GM18499 (cell line): ENCODE measurements at regions not wholly inside any gene's neighbourhood (a gene's known extent, or its start where the extent isn't known, plus 50 kb on each side); places are given as distances from the start of the nearest gene placed in this dataset.

Experiments used
- ATAC-seq: cut with Tn5 transposase; IDR thresholded peaks from one replicate; pipeline ENCODE4 v1.9.1; 2021; ENCODE audit warnings: moderate number of reproducible peaks; ENCODE audit not compliant: insufficient read depth, unreplicated experiment

DNA sequence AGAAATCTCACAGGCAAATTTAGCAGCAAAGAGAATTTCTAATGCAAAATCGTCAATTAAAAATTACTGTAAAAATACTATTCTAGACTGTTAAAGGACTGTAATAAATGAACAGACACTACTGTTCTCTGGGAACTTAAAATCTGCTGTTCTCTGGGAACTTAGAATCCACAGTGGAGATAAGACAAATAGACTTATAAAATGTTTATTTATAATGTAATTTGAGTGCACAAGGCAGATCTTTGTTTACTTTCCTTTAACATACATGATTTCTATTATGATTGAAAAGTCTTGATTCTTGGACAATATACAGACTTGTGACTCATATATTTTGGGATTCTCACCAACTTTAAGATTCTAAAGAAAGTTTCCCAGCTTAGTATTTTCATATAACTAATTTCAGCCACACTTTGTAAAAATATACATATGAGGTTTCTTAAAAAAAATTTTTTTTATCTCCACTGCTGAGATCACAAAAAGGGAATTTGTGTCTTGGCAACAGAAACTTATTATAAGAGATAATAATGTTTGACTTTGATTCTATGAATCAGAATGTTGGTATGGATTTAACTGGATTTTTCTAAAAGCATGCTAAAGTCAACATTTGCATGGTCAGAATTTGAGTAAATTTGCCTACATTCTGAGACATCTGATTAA lies 166.3 kb upstream of the RHOBTB1 start:
- no peak for ATAC-seq

DNA sequence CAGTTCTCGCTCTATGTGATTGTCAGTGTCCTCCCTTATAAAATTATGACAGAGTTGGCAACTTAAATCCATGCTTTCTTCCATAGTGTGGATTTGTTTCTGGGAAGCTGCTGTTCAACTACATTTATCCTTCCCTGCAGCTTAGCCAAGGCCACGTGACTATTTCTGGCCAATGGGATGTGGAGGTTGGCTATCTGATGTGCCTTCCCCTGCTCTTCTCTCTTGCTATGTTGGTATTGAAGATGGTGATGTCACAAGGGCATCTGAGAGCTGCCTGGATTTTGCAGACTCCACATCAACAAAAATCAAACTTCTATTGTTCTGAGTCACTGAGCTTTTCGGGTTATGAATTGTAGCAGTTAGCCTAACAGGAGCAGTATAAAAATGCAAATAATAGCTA lies 164.9 kb upstream of the RHOBTB1 start:
- ATAC-seq = no peak

DNA sequence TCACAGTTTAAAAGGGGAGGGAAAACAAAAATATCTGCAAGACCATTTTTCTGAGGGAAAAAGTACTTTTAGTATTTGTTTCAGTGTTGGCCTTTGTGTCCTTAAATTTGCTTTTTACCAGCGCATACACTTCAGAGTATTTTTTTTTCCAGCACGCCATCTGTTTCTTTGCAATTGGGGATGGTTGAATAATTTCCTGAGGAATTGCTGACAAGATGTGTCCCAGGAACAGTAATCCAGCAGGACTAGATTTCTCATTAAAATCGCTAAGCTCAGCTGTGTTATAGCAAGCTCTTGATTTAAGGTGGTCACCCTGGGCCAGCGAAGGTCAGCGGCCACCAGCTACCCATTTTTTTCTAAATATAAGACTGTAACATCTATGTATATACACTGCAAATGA lies 156.9 kb upstream of the RHOBTB1 start:
- no peak for ATAC-seq

DNA sequence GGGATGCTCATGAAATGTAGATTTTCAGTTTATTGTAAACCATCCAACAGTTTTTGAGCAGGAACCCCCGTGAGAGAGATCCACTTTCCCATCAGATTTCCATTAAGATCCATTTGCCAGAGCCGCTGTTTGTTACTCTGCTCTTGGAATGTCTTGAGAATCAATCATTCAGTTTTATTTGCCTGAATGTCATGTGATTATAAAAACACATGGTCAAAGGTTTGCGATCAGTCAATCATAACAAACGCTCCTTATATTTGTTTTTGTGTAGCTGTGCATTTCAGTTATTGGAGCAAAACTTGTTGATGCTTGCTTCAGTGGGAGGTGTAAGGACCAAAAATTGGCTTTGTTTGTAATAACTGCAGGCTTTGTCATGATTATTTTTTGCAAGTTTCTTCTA lies 155.8 kb upstream of the RHOBTB1 start:
- ATAC-seq = no peak

DNA sequence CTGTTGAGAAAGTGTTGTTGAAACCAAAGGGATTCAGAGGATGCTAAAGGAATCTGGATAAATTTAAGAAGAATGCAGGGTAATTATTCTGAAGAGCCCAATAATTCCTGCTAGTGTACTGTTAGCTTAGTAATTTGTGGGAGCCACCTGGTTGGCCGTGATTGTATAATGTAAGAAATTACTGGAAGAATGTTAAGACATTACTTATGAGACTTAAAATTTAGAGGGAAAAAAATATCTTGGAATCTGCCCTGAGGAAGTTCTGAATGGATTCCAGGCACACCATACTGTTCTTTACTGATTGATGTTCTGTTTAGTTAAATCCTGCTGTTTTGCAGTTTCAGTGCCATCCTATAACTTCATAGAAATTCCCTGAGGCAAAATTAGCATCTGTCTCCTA lies 155.0 kb upstream of the RHOBTB1 start:
- ATAC-seq = no peak

DNA sequence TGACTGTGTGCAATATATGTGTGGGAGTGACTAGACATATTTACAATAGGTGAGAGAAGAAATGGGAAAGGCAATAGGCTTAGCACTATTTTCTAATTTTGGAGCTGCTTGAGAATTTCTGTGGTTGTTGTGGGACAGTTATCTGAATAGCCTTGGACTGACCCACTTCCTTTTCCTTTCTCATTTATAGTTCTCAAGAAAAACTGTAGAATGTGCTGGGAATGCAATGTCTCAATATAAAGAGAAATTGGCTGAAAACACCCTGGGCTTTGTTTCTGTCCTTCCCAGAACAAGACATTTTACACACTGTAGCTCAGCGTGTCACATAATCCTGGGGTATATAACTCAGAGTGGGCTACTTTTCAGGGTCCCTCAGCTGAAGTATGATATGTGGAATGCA lies 153.0 kb upstream of the RHOBTB1 start:
- ATAC-seq = no peak

DNA sequence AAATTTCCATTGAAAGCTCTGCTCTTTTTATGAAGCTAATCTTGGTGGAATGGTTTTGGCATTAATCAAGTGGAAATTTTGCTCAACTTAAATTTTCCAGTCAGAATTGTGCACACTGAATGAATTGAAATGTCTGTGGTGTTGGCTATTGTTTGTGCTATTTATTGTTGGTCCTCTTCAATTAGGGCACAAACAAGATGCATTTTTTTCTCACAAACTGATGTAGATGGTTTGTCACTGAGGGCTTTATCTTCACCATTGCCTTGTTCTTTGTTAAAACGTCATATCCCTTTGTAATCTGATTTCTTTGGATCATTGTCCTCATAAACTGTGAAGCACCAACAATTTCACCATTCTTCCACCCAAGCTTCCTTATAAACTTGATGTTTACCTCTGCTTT lies 152.1 kb upstream of the RHOBTB1 start:
- ATAC-seq = no peak

DNA sequence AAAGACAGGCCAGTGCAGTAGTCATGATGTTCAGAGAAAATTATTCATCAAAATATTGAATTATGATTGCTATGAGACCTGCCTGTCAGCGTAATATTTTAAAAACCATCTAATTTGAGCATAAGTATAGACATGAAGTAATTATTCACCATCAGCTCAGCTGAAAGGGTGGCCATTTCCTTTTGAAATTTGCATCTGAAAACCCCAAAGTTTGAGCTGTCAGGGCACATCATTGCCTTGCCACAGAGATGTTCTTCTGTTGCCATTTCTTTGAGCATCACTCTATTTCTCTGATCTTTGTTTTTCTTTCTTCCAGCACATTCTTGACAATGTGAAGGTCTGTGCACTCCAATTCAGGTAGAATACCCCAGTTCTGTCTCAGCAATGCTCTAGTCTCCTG lies 147.5 kb upstream of the RHOBTB1 start:
- no peak for ATAC-seq

DNA sequence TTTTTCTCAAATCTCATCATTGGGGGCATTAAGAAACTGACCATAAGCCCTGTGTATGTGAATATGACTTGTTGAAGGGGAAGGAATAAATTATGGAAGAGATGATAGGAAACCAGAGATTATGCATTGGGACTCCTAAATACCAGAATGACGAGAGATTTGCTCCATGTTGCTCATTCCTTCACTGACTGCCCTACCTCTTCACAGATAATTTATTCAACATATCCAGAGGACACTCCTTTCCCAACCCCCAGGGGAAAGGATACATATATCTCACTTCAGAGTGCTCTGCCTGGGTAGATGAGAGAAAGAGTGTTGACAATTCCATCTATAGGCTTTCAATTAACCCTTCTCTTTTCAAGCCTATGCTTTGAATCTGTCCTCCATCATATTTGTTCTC lies 145.3 kb upstream of the RHOBTB1 start:
- ATAC-seq = no peak

DNA sequence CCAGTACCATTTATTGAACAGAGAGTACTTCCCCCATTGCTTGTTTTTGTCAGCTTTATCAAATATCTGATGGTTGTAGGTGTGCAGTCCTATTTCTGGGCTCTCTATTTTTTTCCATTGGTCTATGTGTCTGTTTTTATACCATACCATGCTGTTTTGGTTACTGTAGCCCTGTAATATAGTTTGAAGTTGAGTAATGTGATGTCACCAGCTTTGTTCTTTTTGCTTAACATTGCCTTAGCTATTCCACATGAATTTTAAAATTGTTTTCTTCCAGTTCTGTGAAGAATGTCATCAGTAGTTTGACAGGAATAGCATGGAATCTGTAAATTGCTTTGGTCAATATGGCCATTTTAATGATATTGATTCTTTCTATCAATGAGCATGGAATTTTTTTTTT lies 140.5 kb upstream of the RHOBTB1 start:
- ATAC-seq = no peak

DNA sequence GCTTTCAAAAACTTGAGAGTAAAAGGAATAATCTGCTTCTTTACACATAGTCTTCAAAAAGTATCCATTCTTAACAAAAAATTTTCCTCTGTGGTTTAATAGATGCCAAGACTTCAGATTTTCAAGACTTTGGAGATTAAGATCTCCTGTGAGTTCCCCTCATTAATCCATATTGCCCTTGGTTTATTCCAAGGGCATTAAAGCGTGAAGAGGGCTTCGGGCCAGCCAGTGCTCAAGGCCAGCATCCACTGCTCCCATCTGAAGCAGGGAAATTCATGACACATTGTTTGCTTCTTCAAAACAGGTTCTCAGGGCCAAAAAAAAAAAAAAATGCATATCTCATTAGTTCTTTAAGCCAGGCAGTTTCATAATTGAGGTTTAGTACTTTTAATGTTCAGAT lies 137.3 kb upstream of the RHOBTB1 start:
- no peak for ATAC-seq

DNA sequence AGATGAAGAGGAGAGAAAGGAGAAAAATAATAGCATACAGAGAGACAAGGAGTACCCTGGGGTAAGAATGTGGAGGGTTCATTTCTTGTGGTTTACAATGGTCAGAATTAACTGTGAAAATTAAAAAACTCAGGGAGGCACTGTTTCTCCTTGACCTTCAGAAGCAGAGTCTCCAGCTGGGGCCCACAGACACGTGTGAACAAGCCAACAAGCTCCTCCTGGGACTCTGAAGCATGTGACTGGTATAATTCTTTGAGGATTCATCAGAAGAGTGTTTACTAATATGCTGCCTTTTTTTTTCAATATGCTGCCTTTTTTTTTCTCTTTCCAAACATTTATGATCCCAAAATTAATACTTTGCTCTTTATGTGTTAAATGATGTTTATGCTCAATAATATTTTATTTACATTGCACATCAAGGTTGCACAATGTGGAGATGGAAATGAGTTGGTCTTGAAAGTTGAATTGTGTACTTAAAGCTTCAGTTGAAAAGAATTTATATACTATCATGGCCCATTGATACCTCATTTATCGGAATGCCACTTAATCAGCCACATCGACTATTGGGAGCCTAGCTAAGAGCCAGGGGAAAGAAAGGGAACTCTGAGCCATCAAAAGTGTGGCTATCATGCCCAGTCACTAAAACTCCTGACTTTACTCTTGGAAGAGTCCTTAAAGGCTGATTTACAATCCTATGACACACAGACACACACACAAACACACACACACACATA lies 134.7 kb upstream of the RHOBTB1 start:
- no peak for ATAC-seq

DNA sequence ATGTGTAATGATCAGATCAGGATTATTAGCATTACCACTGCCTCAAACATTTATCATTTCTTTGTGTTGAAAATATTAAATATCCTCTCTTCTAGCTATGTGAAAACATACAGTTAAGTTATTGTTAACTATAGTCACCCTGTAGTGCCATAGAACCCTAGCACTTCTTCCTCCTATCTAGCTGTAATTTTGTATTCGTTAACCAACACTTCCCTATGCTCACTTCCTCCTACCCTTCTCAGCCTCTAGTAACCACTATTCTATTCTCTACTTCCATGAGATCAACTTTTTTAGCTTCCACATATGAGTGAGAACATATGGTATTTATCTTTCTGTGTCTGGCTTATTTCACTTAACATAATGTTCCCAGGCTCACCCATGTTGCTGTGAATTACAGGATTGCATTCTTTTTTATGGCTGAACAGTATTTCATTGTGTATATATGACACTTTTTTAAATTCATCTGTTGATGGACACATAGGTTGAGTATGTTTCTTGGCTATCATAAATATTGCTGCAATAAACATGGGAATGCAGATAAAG lies 132.7 kb upstream of the RHOBTB1 start:
- ATAC-seq = no peak

DNA sequence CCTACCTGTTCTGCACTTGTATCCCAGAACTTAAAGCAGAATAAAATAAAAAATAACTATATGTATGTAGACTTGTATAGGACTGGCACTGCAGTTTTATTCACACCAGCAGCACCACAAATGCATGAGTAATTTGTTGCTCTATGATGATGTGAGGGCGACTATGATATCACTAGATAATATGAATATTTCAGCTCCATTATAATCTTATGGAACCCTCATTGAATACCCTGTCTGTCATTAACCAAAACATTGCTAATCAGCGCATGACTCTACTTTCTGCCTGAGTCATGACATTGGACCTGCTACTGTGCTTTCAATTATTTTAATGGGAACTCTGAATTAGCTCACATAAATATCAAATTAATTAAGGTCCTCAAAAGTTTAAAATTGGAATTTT lies 129.4 kb upstream of the RHOBTB1 start:
- no peak for ATAC-seq

DNA sequence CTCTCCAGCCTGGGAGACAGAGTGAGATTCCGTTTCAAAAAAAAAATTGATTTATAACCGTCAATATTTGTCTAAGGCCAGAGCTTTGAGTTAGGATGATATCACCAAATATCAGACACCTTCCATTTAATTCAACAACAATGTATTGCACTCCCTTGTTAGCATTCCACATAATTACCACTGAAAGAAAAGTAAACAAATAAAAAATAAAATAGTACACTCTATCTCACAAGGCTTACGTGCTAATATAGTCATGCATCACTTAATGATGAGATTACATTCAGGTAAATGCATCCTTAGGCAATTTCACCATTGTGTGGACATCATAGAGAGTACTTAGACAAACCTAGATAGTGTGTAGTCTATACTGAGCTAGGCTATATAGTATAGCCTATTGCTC lies 127.6 kb upstream of the RHOBTB1 start:
- no peak for ATAC-seq

DNA sequence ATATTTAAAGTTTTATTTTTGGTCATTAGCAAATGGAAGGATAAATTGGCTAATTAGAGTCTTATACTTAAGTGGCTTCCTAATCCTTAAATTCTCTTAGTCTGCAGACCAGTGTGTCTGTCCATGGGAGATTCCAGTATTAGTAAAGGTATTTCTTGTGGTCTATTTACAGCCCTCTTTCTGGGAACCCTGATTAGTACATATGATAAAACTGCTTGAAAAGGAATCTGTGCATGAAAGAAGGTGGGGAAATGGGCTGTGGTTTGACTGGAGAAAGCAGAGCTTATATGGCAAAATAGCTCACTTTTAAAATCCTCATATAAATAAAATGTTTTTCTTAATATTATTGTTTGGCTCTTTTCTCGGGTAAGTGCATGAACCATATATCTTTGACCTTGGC lies 124.5 kb upstream of the RHOBTB1 start:
- ATAC-seq = no peak

DNA sequence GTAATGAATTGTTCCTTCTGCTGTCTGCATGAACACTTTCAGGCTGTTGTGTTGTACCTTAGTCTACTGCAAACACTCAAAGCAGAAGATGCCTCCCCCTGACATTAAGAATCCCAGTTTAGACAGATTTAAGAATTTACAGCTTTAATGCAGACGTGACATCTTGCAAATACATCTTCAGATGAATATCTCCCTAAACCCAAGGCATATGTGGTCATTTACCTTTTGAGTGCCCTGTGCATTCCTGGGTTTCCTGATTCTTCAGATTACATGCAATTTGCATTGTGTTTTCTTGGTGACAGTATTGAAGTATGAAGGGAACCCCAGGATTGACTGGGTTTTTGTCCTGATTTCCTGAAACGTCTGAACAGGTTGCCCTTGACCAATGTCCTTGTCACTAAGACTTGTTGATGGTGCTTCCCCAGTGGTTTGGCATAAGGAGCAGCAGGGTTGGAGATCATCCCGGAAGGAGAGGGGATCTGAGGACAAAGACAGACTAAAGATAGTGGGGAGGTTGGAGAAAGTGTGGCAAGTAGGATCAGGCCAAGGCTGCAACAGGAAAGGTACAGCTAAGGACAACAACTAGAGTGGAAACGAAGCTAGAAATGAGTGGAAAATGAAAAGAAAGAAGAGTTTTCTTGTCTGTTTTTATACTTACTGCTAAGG lies 123.8 kb upstream of the RHOBTB1 start:
- ATAC-seq = no peak

DNA sequence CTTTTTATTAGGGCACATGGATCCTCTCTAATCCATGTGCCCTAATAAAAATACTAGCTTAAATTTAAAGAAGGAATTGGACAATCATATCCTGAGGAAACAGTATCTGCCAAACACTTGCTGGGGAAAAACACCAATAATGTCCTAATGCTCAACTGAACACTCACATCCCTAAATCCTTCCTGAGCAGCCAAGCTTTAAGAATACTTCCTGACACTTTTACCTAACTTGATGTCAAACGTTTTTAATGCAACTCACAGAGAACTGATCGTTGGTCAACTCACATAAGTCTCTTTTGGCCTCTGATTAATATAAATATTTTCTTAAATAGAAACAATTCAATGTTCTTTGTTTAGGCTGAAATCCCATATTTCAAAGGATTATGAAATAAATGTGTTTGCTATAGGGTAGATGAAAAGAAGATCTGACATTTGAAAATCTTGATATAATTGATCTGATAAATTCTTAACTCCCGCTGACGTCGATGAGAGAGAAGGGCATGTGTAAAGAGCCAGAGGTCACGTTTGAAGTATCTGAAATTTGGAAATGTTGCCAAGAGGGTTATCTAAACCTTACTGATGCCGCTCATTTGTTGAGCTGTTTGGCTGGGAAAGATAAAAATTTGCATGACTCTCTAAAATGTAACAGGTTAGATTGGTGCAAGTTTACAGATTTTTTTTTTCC lies 122.8 kb upstream of the RHOBTB1 start:
- ATAC-seq = no peak

DNA sequence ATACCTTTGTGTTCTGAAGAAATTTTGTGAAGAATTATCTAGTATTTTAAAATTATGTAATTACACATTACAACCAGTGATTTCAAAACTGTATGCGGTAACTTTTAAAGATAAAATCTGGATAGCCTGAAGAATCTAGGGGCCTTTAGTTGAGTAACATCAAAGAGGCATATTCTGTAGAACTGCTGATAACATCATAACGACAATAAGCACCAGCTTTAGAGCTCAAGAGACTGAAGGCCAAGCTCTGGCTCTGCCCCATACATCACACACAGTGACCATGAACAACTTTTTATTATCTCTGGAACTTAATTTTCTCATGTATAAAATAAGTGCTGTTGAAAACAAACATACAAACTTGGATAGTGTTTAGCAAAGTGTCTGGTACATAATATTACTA lies 121.1 kb upstream of the RHOBTB1 start:
- no peak for ATAC-seq

DNA sequence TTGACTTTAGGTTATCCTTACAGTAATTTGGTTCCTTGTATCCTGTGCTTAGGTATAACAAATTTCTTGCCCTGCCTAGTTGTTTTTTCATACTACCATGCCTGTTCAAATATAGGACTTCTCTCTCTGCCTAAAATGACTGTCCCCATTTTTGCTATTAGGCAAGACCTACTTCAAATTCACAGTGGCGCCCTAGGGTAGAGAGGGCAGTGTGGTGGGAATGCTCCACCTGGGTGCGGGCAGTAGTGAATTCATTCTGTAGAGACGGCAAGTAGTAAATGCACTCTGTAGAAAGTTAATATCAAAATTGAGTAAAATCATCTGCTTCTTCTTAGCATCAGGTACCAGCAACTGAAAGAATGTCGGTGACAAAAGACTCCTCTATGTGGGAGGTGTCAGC lies 120.4 kb upstream of the RHOBTB1 start:
- no peak for ATAC-seq

DNA sequence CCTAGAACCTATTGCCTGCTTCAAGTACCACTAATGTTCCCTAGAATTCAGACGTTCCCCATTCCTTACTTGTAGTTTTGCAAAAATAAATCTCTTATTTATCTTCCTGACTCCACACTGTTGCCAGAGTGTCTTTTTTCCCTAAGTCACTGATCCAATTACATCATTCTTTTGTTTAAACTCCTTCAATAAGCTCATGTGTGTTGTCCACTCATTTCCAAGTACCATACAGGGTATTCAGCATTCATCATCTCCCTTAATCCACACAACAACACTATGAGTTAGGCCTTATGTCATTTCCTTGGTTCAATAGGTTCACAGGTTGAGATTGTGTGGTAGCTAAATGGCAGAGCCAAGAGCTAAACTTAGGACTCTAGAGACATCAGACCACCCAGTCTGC lies 119.9 kb upstream of the RHOBTB1 start:
- ATAC-seq = no peak
